Adrenal gland (tissue), 5 donors: ENCODE measurements at regions not wholly inside any gene's neighbourhood (a gene's known extent, or its start where the extent isn't known, plus 50 kb on each side); places are given as distances from the start of the nearest gene placed in this dataset.

Source experiments
- POLR2A ChIP-seq, 2 donors: fragments of 450-650 bp; IDR thresholded peaks; one replicate each; pipeline ENCODE4 v1.6.1; 2017; ENCODE audit warnings: antibody characterized with exemption in 2 of 2, mild to moderate bottlenecking in 2 of 2, moderate library complexity in 1 of 2
- TF ChIP-seq, protein P1 (sequence below), 6 experiments: fragments of 450-650 bp in 4 of 6; fragments of 200-600 bp in 2 of 6; sonication (generic) in 1 of 6; IDR thresholded peaks; 1 replicate in 5 of 6; 2 replicates in 1 of 6; pipeline versions ENCODE4 v1.5.1 to v1.8.0; 2016 to 2021; ENCODE audit warnings: antibody characterized with exemption in 6 of 6, mild to moderate bottlenecking in 2 of 6, moderate library complexity in 1 of 6
- donor health status: DM: no; HTN: no; CAD: no.

DNA sequence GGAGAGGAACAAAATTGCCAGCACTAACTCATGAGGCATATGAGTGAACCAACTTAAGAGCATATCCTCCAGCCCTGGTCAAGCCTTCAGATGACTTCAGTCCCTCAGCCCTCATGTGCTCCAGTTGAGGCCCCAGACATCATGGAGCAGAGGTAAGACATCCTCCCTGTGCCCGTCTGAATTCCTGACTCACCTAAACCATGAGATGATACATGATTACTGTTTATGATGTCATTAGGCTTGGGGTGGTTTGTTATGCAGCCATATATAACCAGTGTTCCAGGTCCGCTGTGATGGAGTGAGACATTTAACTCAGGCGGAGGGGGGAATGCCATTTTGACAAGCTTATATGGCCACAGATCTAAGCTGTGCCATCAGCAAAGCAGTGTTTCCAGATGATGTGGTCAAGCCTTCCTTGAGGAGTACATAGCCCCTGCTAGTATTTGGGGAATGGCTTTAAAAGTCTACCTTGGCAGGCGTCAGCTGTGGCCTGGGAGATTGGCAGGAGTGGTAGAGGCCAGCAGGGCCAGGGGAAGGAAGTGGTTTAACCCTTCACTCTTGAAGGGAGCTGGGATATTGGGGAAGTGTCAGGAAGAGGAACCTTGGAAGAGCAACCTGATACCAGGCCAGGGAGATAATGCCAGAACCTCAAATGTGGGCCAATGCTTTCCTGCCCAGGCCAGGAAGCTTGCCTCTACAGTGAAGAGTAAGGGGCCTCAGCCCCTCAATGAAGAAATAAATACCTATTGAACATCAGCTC is 343.0 kb upstream of the PODXL start:
- no peak for TF ChIP-seq POLR2A (IDR thresholded peaks at IDR 0.05)
- TF ChIP-seq, protein P1, sequence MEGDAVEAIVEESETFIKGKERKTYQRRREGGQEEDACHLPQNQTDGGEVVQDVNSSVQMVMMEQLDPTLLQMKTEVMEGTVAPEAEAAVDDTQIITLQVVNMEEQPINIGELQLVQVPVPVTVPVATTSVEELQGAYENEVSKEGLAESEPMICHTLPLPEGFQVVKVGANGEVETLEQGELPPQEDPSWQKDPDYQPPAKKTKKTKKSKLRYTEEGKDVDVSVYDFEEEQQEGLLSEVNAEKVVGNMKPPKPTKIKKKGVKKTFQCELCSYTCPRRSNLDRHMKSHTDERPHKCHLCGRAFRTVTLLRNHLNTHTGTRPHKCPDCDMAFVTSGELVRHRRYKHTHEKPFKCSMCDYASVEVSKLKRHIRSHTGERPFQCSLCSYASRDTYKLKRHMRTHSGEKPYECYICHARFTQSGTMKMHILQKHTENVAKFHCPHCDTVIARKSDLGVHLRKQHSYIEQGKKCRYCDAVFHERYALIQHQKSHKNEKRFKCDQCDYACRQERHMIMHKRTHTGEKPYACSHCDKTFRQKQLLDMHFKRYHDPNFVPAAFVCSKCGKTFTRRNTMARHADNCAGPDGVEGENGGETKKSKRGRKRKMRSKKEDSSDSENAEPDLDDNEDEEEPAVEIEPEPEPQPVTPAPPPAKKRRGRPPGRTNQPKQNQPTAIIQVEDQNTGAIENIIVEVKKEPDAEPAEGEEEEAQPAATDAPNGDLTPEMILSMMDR (IDR thresholded peaks at IDR 0.05) = no peak
